GM13977 (cell line): ENCODE measurements at regions not wholly inside any gene's neighbourhood (a gene's known extent, or its start where the extent isn't known, plus 50 kb on each side); places are given as distances from the start of the nearest gene placed in this dataset.

Source experiments
- DNase-seq: peaks from one replicate; pipeline ENCODE4 v3.0.0; 2012; ENCODE audit warnings: low spot score
- CTCF ChIP-seq: IDR thresholded peaks from 2 replicates; pipeline ENCODE4 v1.5.1; 2012; ENCODE audit warnings: mild to moderate bottlenecking, control low read depth; ENCODE audit not compliant: insufficient read depth; ENCODE audit errors: extremely low read depth, missing control alignments
- in situ Hi-C: fragments of 300-500 bp; cut with MboI; formaldehyde crosslinking; loops from one replicate; pipeline ENCODE4 v1.12.0; 2022; ENCODE audit warnings: low sequenced_read_pairs, low pct_unique_long_range_greater_than_20kb, mixed read lengths, inconsistent platforms; ENCODE audit not compliant: unreplicated experiment

GRCh38 chr2:18262601-18263000 lies 297.9 kb downstream of the RDH14 start:
- no peak for DNase-seq
- in situ Hi-C loops = no loop called here
- no peak for TF ChIP-seq CTCF

- in situ Hi-C loops = no loop called here
- no peak for TF ChIP-seq CTCF
- DNase-seq = no peak
Observed at GRCh38 chr2:18253686-18254197, 306.7 kb downstream of the RDH14 start.

- in situ Hi-C loops = no loop called here
- no peak for DNase-seq
- no peak for TF ChIP-seq CTCF
Observed at GRCh38 chr2:18251486-18251885, 309.0 kb downstream of the RDH14 start.

- TF ChIP-seq CTCF = no peak
- in situ Hi-C loops = no loop called here
- DNase-seq = no peak
Observed at GRCh38 chr2:18247282-18248110, 313.0 kb downstream of the RDH14 start.

DNA sequence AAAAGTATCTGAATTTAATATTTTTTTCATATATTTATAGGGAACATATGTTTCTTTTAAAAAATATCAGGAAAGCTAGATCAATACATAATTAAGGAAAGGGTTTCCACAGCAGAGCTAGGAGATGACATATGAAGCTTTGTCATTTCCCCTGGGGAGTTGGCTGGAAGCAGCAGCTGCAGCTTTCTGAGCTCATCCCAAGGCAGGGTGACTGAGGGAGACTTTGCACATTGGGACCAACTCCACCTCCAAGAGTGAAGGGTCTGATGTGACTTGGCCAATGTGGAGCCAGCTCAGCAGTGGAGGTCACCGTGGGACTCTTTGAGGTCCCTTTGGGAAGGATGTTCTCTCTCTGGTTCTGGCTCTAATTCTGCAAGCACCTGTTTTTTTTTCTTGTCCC lies 315.1 kb downstream of the RDH14 start:
- DNase-seq = no peak
- in situ Hi-C loops = no loop called here
- TF ChIP-seq CTCF = no peak

- TF ChIP-seq CTCF = no peak
- in situ Hi-C loops = no loop called here
- DNase-seq = no peak
Observed at GRCh38 chr2:18244845-18245244, 315.6 kb downstream of the RDH14 start.
